Liver (tissue), 8 donors: ENCODE measurements at regions not wholly inside any gene's neighbourhood (a gene's known extent, or its start where the extent isn't known, plus 50 kb on each side); places are given as distances from the start of the nearest gene placed in this dataset.

Source experiments
- DNase-seq: peaks from one replicate; pipeline ENCODE4 v3.0.0-alpha.2; 2017; ENCODE audit warnings: low spot score
- H3K27ac ChIP-seq, 2 donors: one replicate each; pipeline ENCODE4 v1.7.0; 2013; ENCODE audit warnings: inconsistent platforms in 2 of 2, low read length in 2 of 2, control low read depth in 1 of 2, low read depth in 1 of 2, mild to moderate bottlenecking in 1 of 2
- H3K27me3 ChIP-seq, 4 donors: one replicate each; pipeline versions ENCODE4 v1.6.1 to v1.7.0; 2013; ENCODE audit warnings: low read length in 3 of 4, inconsistent platforms in 1 of 4, mild to moderate bottlenecking in 1 of 4, moderate library complexity in 1 of 4; ENCODE audit not compliant: control insufficient read depth in 4 of 4, insufficient read depth in 4 of 4
- H3K36me3 ChIP-seq, 4 donors: one replicate each; pipeline versions ENCODE4 v1.6.1 to v1.7.0; 2013; ENCODE audit warnings: low read length in 3 of 4, mild to moderate bottlenecking in 3 of 4, low read depth in 1 of 4, moderate library complexity in 1 of 4; ENCODE audit not compliant: control insufficient read depth in 4 of 4, insufficient read depth in 3 of 4
- H3K4me1 ChIP-seq, 4 donors: one replicate each; pipeline versions ENCODE4 v1.6.1 to v1.7.0; 2013; ENCODE audit warnings: low read length in 3 of 4, mild to moderate bottlenecking in 3 of 4, moderate library complexity in 1 of 4; ENCODE audit not compliant: control insufficient read depth in 4 of 4, insufficient read depth in 4 of 4
- H3K4me3 ChIP-seq, 3 donors: one replicate each; pipeline versions ENCODE4 v1.6.1 to v1.7.0; 2013; ENCODE audit warnings: low read length in 3 of 3, control low read depth in 1 of 3, low read depth in 1 of 3, mild to moderate bottlenecking in 1 of 3
- H3K9ac ChIP-seq, 2 donors: one replicate each; pipeline ENCODE4 v1.7.0; 2013; ENCODE audit warnings: low read length in 2 of 2, mild to moderate bottlenecking in 2 of 2, moderate library complexity in 2 of 2, control low read depth in 1 of 2, low read depth in 1 of 2
- H3K9me3 ChIP-seq, 4 donors: one replicate each; pipeline versions ENCODE4 v1.6.1 to v1.7.0; 2013; ENCODE audit warnings: low read length in 3 of 4; ENCODE audit not compliant: control insufficient read depth in 4 of 4
- ATF3 ChIP-seq: IDR thresholded peaks from 2 replicates; pipeline ENCODE4 v1.6.1; 2016; ENCODE audit warnings: antibody characterized with exemption
- CTCF ChIP-seq: fragments of 150-350 bp; IDR thresholded peaks from 2 replicates; pipeline ENCODE4 v1.5.1; 2017; ENCODE audit warnings: improper control_type of control experiment, low read depth, low read length; ENCODE audit not compliant: missing input control
- EGR1 ChIP-seq, 2 donors: IDR thresholded peaks; 2 replicates each; pipeline ENCODE4 v1.6.1; 2016 to 2018; ENCODE audit warnings: antibody characterized with exemption in 2 of 2, low read depth in 2 of 2
- FOXA1 ChIP-seq: IDR thresholded peaks from 2 replicates; pipeline ENCODE4 v1.6.1; 2016; ENCODE audit warnings: antibody characterized with exemption
- FOXA2 ChIP-seq: IDR thresholded peaks from 2 replicates; pipeline ENCODE4 v1.6.1; 2016; ENCODE audit warnings: antibody characterized with exemption
- GABPA ChIP-seq, 2 donors: IDR thresholded peaks in 1 of 2; conservative IDR thresholded peaks in 1 of 2; 2 replicates each; pipeline ENCODE4 v1.6.1; 2016; ENCODE audit warnings: antibody characterized with exemption in 2 of 2, mild to moderate bottlenecking in 1 of 2, moderate library complexity in 1 of 2
- HNF4A ChIP-seq, 2 donors: conservative IDR thresholded peaks; 2 replicates each; pipeline ENCODE4 v1.6.1; 2016; ENCODE audit warnings: antibody characterized with exemption in 2 of 2, mild to moderate bottlenecking in 2 of 2
- HNF4G ChIP-seq: IDR thresholded peaks from 2 replicates; pipeline ENCODE4 v1.6.1; 2016; ENCODE audit warnings: antibody characterized with exemption
- JUND ChIP-seq, 2 donors: IDR thresholded peaks; 2 replicates each; pipeline ENCODE4 v1.6.1; 2016; ENCODE audit warnings: antibody characterized with exemption in 2 of 2
- MAX ChIP-seq: IDR thresholded peaks from 2 replicates; pipeline ENCODE4 v1.6.1; 2016; ENCODE audit warnings: antibody characterized with exemption
- NR2F2 ChIP-seq: IDR thresholded peaks from 2 replicates; pipeline ENCODE4 v1.6.1; 2016; ENCODE audit warnings: antibody characterized with exemption
- RAD21 ChIP-seq, 2 donors: IDR thresholded peaks; 2 replicates each; pipeline ENCODE4 v1.6.1; 2016; ENCODE audit warnings: antibody characterized with exemption in 2 of 2, mild to moderate bottlenecking in 2 of 2
- REST ChIP-seq: IDR thresholded peaks from 2 replicates; pipeline ENCODE4 v1.6.1; 2016; ENCODE audit warnings: antibody characterized with exemption, mild to moderate bottlenecking
- RXRA ChIP-seq, 2 donors: IDR thresholded peaks; 2 replicates each; pipeline ENCODE4 v1.6.1; 2017 to 2018; ENCODE audit warnings: antibody characterized with exemption in 2 of 2, mild to moderate bottlenecking in 1 of 2
- SP1 ChIP-seq: IDR thresholded peaks from 2 replicates; pipeline ENCODE4 v1.6.1; 2018; ENCODE audit warnings: antibody characterized with exemption, mild to moderate bottlenecking
- TAF1 ChIP-seq: conservative IDR thresholded peaks from 2 replicates; pipeline ENCODE4 v1.6.1; 2016; ENCODE audit warnings: antibody characterized with exemption, mild to moderate bottlenecking
- YY1 ChIP-seq: IDR thresholded peaks from 2 replicates; pipeline ENCODE4 v1.6.1; 2016; ENCODE audit warnings: antibody characterized with exemption, mild to moderate bottlenecking
- ZBTB33 ChIP-seq: IDR thresholded peaks from 2 replicates; pipeline ENCODE4 v1.6.1; 2016; ENCODE audit warnings: antibody characterized with exemption
- WGBS: extraction: QIAGEN DNeasy Blood & Tissue Kit; methylation state at CpG from one replicate; pipeline ENCODE4 v1.1.7; 2013; 5-methylcytosine and 5-hydroxymethylcytosine counted together
- donor health status: healthy.
- donor health status: healthy.
- donor health status: healthy.
- donor health status: healthy.
- donor health status: healthy.

GRCh38 chr22:48253136-48253535 is 1490.7 kb downstream of the TBC1D22A start:
- H3K9ac ChIP-seq: no peak overlapping the region
- H3K4me3 ChIP-seq: no peak overlapping the region
- peaks cover 0 to 4% (median 3%) of the 10 kb centered on the region in 4 donors for H3K27me3 ChIP-seq
- 85% methylated on average over 13 of the region's 13 CpGs for WGBS
- no peaks in the 10 kb centered on the region for H3K4me1 ChIP-seq
- DNase-seq: no peak
- TF ChIP-seq RXRA (IDR thresholded peaks at IDR 0.05) (no peak), ATF3 (no peak), CTCF (no peak), HNF4G (no peak), TAF1 (no peak), JUND (IDR thresholded peaks at IDR 0.05) (no peak), NR2F2 (no peak), ZBTB33 (no peak), SP1 (no peak), RAD21 (IDR thresholded peaks at IDR 0.05) (no peak), REST (no peak), GABPA (IDR thresholded peaks at IDR 0.05 in 1 of 2, conservative IDR thresholded peaks at IDR 0.05 in 1 of 2) (no peak), HNF4A (conservative IDR thresholded peaks at IDR 0.05) (no peak), YY1 (no peak), FOXA1 (no peak), EGR1 (IDR thresholded peaks at IDR 0.05; ENCODE audit: low read depth in 2 of 2) (no peak), MAX (no peak), FOXA2 (no peak)
- H3K9me3 ChIP-seq: no peaks in the 10 kb centered on the region
- no peak overlapping the region for H3K27ac ChIP-seq
- no peaks in the 10 kb centered on the region for H3K36me3 ChIP-seq
